ENCODE measurements at regions not wholly inside any gene's neighbourhood (a gene's known extent, or its start where the extent isn't known, plus 50 kb on each side); places are given as distances from the start of the nearest gene placed in this dataset.
"Not testable (repeated sequence)": the region's sequence is repeated elsewhere in the genome, so short reads cannot be mapped to it uniquely, and the experiment has no call there.

DNA sequence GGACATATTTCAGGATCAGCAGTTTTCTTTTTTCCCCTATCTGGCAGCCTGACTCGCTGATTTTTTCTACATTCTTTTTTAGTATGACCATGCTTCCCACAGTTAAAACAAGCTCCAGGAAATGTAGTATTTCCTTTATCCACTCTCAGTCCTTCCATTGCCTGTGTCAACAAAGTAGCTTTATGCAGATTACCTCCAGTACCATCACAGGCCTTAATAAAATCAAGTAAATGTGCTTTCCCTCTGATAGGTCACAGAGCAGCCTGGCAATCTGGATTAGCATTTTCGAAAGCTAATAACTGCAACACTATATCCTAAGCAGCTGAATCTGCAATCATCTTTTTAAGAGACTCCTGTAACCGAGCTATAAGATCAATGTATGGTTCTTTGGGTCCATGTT lies 432.6 kb upstream of the SGO1 start:
- TF ChIP-seq, protein P1, sequence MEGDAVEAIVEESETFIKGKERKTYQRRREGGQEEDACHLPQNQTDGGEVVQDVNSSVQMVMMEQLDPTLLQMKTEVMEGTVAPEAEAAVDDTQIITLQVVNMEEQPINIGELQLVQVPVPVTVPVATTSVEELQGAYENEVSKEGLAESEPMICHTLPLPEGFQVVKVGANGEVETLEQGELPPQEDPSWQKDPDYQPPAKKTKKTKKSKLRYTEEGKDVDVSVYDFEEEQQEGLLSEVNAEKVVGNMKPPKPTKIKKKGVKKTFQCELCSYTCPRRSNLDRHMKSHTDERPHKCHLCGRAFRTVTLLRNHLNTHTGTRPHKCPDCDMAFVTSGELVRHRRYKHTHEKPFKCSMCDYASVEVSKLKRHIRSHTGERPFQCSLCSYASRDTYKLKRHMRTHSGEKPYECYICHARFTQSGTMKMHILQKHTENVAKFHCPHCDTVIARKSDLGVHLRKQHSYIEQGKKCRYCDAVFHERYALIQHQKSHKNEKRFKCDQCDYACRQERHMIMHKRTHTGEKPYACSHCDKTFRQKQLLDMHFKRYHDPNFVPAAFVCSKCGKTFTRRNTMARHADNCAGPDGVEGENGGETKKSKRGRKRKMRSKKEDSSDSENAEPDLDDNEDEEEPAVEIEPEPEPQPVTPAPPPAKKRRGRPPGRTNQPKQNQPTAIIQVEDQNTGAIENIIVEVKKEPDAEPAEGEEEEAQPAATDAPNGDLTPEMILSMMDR (IDR thresholded peaks at IDR 0.05) = not testable (repeated sequence)
- not testable (repeated sequence) for TF ChIP-seq POLR2A (IDR thresholded peaks at IDR 0.05)

Data from tibial nerve (tissue), 3 donors.